GM12878 (cell line): ENCODE measurements at regions not wholly inside any gene's neighbourhood (a gene's known extent, or its start where the extent isn't known, plus 50 kb on each side); places are given as distances from the start of the nearest gene placed in this dataset.

Experiments used
- ATAC-seq: fragments of 200-7000 bp; cut with Tn5 transposase; 3 replicates; pipeline ENCODE4 v1.9.1; 2020; ENCODE audit warnings: mild to moderate bottlenecking, moderate library complexity
- BruUV-seq: library from RNA; stranded (reverse); fragments of 400-500 nt; replicated peaks from 2 replicates; lab custom pipeline; 2021; lab: Mats Ljungman, UMichigan
- CTCF ChIA-PET: fragments of 300-600 bp; sonication (Branson Sonifier 250); formaldehyde crosslinking; extraction: SDS; loops from one replicate; lab custom pipeline; 2021; ENCODE audit warnings: inconsistent platforms; lab: Yijun Ruan, JAX
- POLR2A ChIA-PET: fragments of 350-600 bp; formaldehyde crosslinking; extraction: SDS; loops from one replicate; lab custom pipeline; 2021; ENCODE audit warnings: inconsistent platforms; lab: Charles Lee
- RAD21 ChIA-PET: fragments of 300-600 bp; sonication (Branson Sonifier 250); formaldehyde crosslinking; loops from one replicate; lab custom pipeline; 2023; ENCODE audit warnings: antibody characterized with exemption; ENCODE audit not compliant: unreplicated experiment; lab: Charles Lee
- SMC1A ChIA-PET: fragments of 300-600 bp; sonication (Branson Sonifier 250); formaldehyde crosslinking; loops from one replicate; lab custom pipeline; 2023; ENCODE audit not compliant: unreplicated experiment, uncharacterized antibody; lab: Charles Lee
- DNase-seq: peaks from one replicate; pipeline ENCODE4 v3.0.0-alpha.2; 2011; ENCODE audit warnings: low read depth, low spot score
- FAIRE-seq: peaks from 3 replicates; lab custom pipeline; 2011; peaks lifted over from hg19 to GRCh38; lab: Jason Lieb, UNC
- H2AFZ ChIP-seq: 2 replicates; pipeline ENCODE4 v1.6.0; 2011; ENCODE audit warnings: low read depth, low read length, control low read depth; ENCODE audit not compliant: control insufficient read depth
- H3K27ac ChIP-seq: 2 replicates; pipeline ENCODE4 v1.5.1; 2011; ENCODE audit warnings: control low read depth; ENCODE audit not compliant: control insufficient read depth, insufficient read depth
- H3K27me3 ChIP-seq, 2 experiments: replicated peaks in 1 of 2; 2 replicates each; pipeline versions ENCODE4 v1.6.0 to v1.6.1; 2011; ENCODE audit warnings: low read length in 1 of 2; ENCODE audit not compliant: control insufficient read depth in 2 of 2, insufficient read depth in 2 of 2
- H3K36me3 ChIP-seq, 2 experiments: 2 replicates each; pipeline ENCODE4 v1.5.1; 2011; ENCODE audit warnings: low read length in 1 of 2; ENCODE audit not compliant: control insufficient read depth in 2 of 2, insufficient read depth in 2 of 2
- H3K4me1 ChIP-seq: 2 replicates; pipeline ENCODE4 v1.6.1; 2011; ENCODE audit warnings: mild to moderate bottlenecking, low read length, moderate library complexity, mixed read lengths; ENCODE audit not compliant: control insufficient read depth, insufficient read depth
- H3K4me2 ChIP-seq: 2 replicates; pipeline ENCODE4 v1.6.0; 2011; ENCODE audit warnings: control low read depth; ENCODE audit not compliant: control insufficient read depth, insufficient read depth
- H3K4me3 ChIP-seq: fragments of 200-600 bp; sonication (generic); 2 replicates; pipeline ENCODE4 v1.5.1; 2016
- H3K79me2 ChIP-seq: 2 replicates; pipeline ENCODE4 v1.6.0; 2011; ENCODE audit warnings: low read length; ENCODE audit not compliant: control insufficient read depth, insufficient read depth
- H3K9ac ChIP-seq: 2 replicates; pipeline ENCODE4 v1.8.0; 2011; ENCODE audit warnings: low read length, control low read depth, mixed read lengths; ENCODE audit not compliant: control insufficient read depth, insufficient read depth
- H3K9me3 ChIP-seq: replicated peaks from 3 replicates; pipeline ENCODE4 v1.5.1; 2011; ENCODE audit warnings: mild to moderate bottlenecking, low read length; ENCODE audit not compliant: control insufficient read depth, insufficient read depth
- H4K20me1 ChIP-seq: 2 replicates; pipeline ENCODE4 v1.6.0; 2011; ENCODE audit not compliant: control insufficient read depth, insufficient read depth
- ATF2 ChIP-seq: IDR thresholded peaks from 2 replicates; pipeline ENCODE4 v1.6.1; 2012; ENCODE audit warnings: low read length, inconsistent platforms
- NFIC ChIP-seq: IDR thresholded peaks from 2 replicates; pipeline ENCODE4 v1.6.1; 2012; ENCODE audit warnings: low read depth, mild to moderate bottlenecking, inconsistent platforms, low read length, moderate library complexity
- ZBTB40 ChIP-seq: fragments of 450-650 bp; IDR thresholded peaks from 2 replicates; pipeline ENCODE4 v1.6.1; 2016; ENCODE audit warnings: mild to moderate bottlenecking, moderate library complexity, borderline replicate concordance
- WGBS: methylation state at CpG from one replicate; pipeline ENCODE4 v1.1.6; 2016; ENCODE audit warnings: low lambda C conversion rate; ENCODE audit not compliant: insufficient replicate concordance, insufficient coverage; ENCODE audit errors: missing lambda C conversion rate; 5-methylcytosine and 5-hydroxymethylcytosine counted together
- in situ Hi-C: fragments of 300-500 bp; cut with MboI; formaldehyde crosslinking; loops from 9 replicates; pipeline ENCODE4 v1.14.3; 2018; ENCODE audit warnings: mixed read lengths
- intact Hi-C: fragments of 100-400 bp; cut with micrococcal nuclease; formaldehyde crosslinking; loops from one replicate; pipeline ENCODE4 v1.14.2; 2022; ENCODE audit not compliant: unreplicated experiment

DNA sequence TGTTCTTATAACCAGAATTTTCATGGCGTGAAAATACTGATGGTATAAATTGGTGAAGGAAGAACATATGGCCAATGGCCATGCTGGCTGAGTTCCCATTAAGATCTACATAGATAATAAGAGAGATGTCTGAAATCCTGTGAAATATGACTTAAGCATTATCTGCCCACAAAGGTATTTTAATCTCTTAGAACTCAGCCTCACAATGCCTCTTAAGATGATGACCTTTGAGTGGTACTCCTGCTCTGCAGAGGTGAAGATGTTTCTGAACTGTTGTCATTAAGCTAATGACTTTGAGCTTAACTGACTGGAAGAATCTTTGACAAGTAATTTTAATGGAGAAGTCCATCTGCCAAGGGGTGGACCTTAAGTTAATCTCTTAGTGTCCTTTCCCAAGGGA, 148.7 kb downstream of the ZNF326 start (continued):
- no peak for TF ChIP-seq ATF2

- POLR2A ChIA-PET = no interaction called here
- CTCF ChIA-PET = interaction anchor here (0.6 to 2.4 kb wide), 2 partner anchors 9 to 690 kb away, joined by 4 to 6 read pairs; no protein-coding TSS in a partner anchor
- TF ChIP-seq NFIC (no peak), ZBTB40 (no peak)
- Histone ChIP-seq H3K27ac (no peak overlapping the region), H3K36me3 (no peaks in the 10 kb centered on the region), H3K4me2 (no peak overlapping the region), H3K9ac (no peak overlapping the region), H3K4me3 (no peak overlapping the region), H2AFZ (no peak overlapping the region), H3K9me3 (no peaks in the 10 kb centered on the region; the same call in 2 of the 3 replicates), H4K20me1 (no peaks in the 10 kb centered on the region), H3K79me2 (no peaks in the 10 kb centered on the region), H3K4me1 (no peaks in the 10 kb centered on the region), H3K27me3 (no peaks in the 10 kb centered on the region)
- BruUV-seq = no TSS peak
- SMC1A ChIA-PET = no interaction called here
- WGBS = 45% methylated on average over 2 of the region's 2 CpGs
- no peak for FAIRE-seq
- in situ Hi-C loops (no loop called here), intact Hi-C loops (no loop called here)
- no peak for DNase-seq
- RAD21 ChIA-PET = interaction anchor here (1.7 to 1.9 kb wide), 2 partner anchors 8 to 10 kb away, joined by 4 to 6 read pairs; no protein-coding TSS in a partner anchor
- no peak for ATAC-seq
These were observed 147.8 kb downstream of the ZNF326 start for GRCh38 chr1:90142697-90143096.
